Keratinocyte (primary cell): ENCODE measurements at regions not wholly inside any gene's neighbourhood (a gene's known extent, or its start where the extent isn't known, plus 50 kb on each side); places are given as distances from the start of the nearest gene placed in this dataset.
A peak's percentile ranks its signal among the peaks of the same experiment; 100 is the strongest.

ENCODE experiments used
- DNase-seq: peaks from one replicate; pipeline ENCODE4 v3.0.0-alpha.2; 2011; ENCODE audit warnings: low read depth, missing footprints, low spot score
- FAIRE-seq: peaks from 2 replicates; lab custom pipeline; 2011; peaks lifted over from hg19 to GRCh38; lab: Jason Lieb, UNC
- H2AFZ ChIP-seq: 2 replicates; pipeline ENCODE4 v1.6.0; 2012; ENCODE audit warnings: low read length, control low read depth, inconsistent platforms; ENCODE audit not compliant: control insufficient read depth
- H3K27ac ChIP-seq: 2 replicates; pipeline ENCODE4 v1.5.1; 2011; ENCODE audit warnings: low read length; ENCODE audit not compliant: control insufficient read depth, insufficient read depth
- H3K27me3 ChIP-seq: 3 replicates; pipeline ENCODE4 v1.6.0; 2011; ENCODE audit warnings: low read length; ENCODE audit not compliant: control insufficient read depth, insufficient read depth; ENCODE audit errors: extremely low read depth
- H3K36me3 ChIP-seq, 2 experiments: 2 replicates in 1 of 2; 3 replicates in 1 of 2; pipeline ENCODE4 v1.5.1; 2011; ENCODE audit warnings: low read length in 2 of 2, mild to moderate bottlenecking in 1 of 2; ENCODE audit not compliant: control insufficient read depth in 2 of 2, insufficient read depth in 2 of 2; ENCODE audit errors: extremely low read depth in 1 of 2
- H3K4me1 ChIP-seq: 3 replicates; pipeline ENCODE4 v1.5.1; 2011; ENCODE audit warnings: low read length; ENCODE audit not compliant: control insufficient read depth, insufficient read depth; ENCODE audit errors: extremely low read depth
- H3K4me2 ChIP-seq: 3 replicates; pipeline ENCODE4 v1.6.0; 2011; ENCODE audit warnings: low read depth, low read length; ENCODE audit not compliant: control insufficient read depth, insufficient read depth; ENCODE audit errors: extremely low read depth
- H3K4me3 ChIP-seq, 3 experiments: fragments of 200-600 bp in 1 of 3; sonication (generic) in 1 of 3; 2 replicates in 2 of 3; 3 replicates in 1 of 3; pipeline ENCODE4 v1.5.1; 2011 to 2016; ENCODE audit warnings: low read length in 3 of 3, mild to moderate bottlenecking in 3 of 3, control low read depth in 2 of 3, inconsistent platforms in 1 of 3, low read depth in 1 of 3, mixed read lengths in 1 of 3, mixed run types in 1 of 3, moderate library complexity in 1 of 3; ENCODE audit not compliant: control insufficient read depth in 2 of 3, insufficient read depth in 2 of 3; ENCODE audit errors: extremely low read depth in 1 of 3
- H3K79me2 ChIP-seq: 2 replicates; pipeline ENCODE4 v1.6.0; 2012; ENCODE audit warnings: low read length; ENCODE audit not compliant: control insufficient read depth, insufficient read depth
- H3K9ac ChIP-seq: 3 replicates; pipeline ENCODE4 v1.6.0; 2011; ENCODE audit warnings: low read length; ENCODE audit not compliant: control insufficient read depth, insufficient read depth; ENCODE audit errors: extremely low read depth
- H3K9me1 ChIP-seq: 3 replicates; pipeline ENCODE4 v1.6.0; 2011; ENCODE audit warnings: low read length; ENCODE audit not compliant: control insufficient read depth, insufficient read depth; ENCODE audit errors: extremely low read depth
- H3K9me3 ChIP-seq: 2 replicates; pipeline ENCODE4 v1.5.1; 2012; ENCODE audit warnings: low read depth, low read length; ENCODE audit not compliant: control insufficient read depth
- H4K20me1 ChIP-seq: 3 replicates; pipeline ENCODE4 v1.6.0; 2011; ENCODE audit warnings: low read length; ENCODE audit not compliant: control insufficient read depth, insufficient read depth; ENCODE audit errors: extremely low read depth
- CTCF ChIP-seq, 3 experiments: IDR thresholded peaks in 1 of 3; conservative IDR thresholded peaks in 1 of 3; optimal IDR thresholded peaks in 1 of 3; 2 replicates in 2 of 3; 3 replicates in 1 of 3; pipeline versions ENCODE3 to v1.5.1; 2011; ENCODE audit warnings: low read length in 3 of 3, mild to moderate bottlenecking in 3 of 3, moderate library complexity in 2 of 3, control low read depth in 1 of 3, inconsistent platforms in 1 of 3; ENCODE audit not compliant: insufficient read depth in 2 of 3; ENCODE audit errors: extremely low read depth in 1 of 3
- EZH2 ChIP-seq: IDR thresholded peaks from one replicate; pipeline ENCODE4 v1.6.1; 2012; ENCODE audit warnings: inconsistent platforms, mild to moderate bottlenecking, low read length, moderate library complexity
- dilution Hi-C: fragments of 300-500 bp; cut with MboI; formaldehyde crosslinking; loops from one replicate; pipeline ENCODE4 v1.7.0; 2020; ENCODE audit warnings: low sequenced_read_pairs; ENCODE audit not compliant: extremely low pct_ligation_motif_present

GRCh38 chr3:194277786-194278130, 73.4 kb downstream of the CPN2 start:
- H3K4me1 ChIP-seq = no peaks in the 10 kb centered on the region
- H3K79me2 ChIP-seq = no peaks in the 10 kb centered on the region
- dilution Hi-C loops = no loop called here
- H2AFZ ChIP-seq = peak overlapping the region; percentile 61
- H3K9ac ChIP-seq = no peak overlapping the region
- H3K4me2 ChIP-seq = no peak overlapping the region
- DNase-seq (no peak), FAIRE-seq (no peak)
- H3K27ac ChIP-seq = no peak overlapping the region
- H4K20me1 ChIP-seq = no peaks in the 10 kb centered on the region
- H3K9me3 ChIP-seq = no peaks in the 10 kb centered on the region
- no peaks in the 10 kb centered on the region for H3K9me1 ChIP-seq
- peaks cover 25% of the 10 kb centered on the region for H3K27me3 ChIP-seq
- TF ChIP-seq CTCF (optimal IDR thresholded peaks at IDR 0.05 in 1 of 3, IDR thresholded peaks at IDR 0.05 in 1 of 3, conservative IDR thresholded peaks at IDR 0.05 in 1 of 3; ENCODE audit: extremely low read depth in 1 of 3, insufficient read depth in 2 of 3, low read length in 3 of 3) (no peak), EZH2 (no peak)
- no peak overlapping the region for H3K4me3 ChIP-seq
- no peaks in the 10 kb centered on the region for H3K36me3 ChIP-seq

- no peak overlapping the region for H3K4me3 ChIP-seq
- H3K4me2 ChIP-seq = no peak overlapping the region
- FAIRE-seq = no peak
- H3K79me2 ChIP-seq = no peaks in the 10 kb centered on the region
- H3K27me3 ChIP-seq = peaks cover 25% of the 10 kb centered on the region
- dilution Hi-C loops = no loop called here
- no peak overlapping the region for H2AFZ ChIP-seq
- no peaks in the 10 kb centered on the region for H3K9me3 ChIP-seq
- no peaks in the 10 kb centered on the region for H4K20me1 ChIP-seq
- H3K27ac ChIP-seq = no peak overlapping the region
- DNase-seq = no peak
- no peaks in the 10 kb centered on the region for H3K9me1 ChIP-seq
- H3K36me3 ChIP-seq = no peaks in the 10 kb centered on the region
- H3K9ac ChIP-seq = no peak overlapping the region
- TF ChIP-seq CTCF (optimal IDR thresholded peaks at IDR 0.05 in 1 of 3, IDR thresholded peaks at IDR 0.05 in 1 of 3, conservative IDR thresholded peaks at IDR 0.05 in 1 of 3; ENCODE audit: extremely low read depth in 1 of 3, insufficient read depth in 2 of 3, low read length in 3 of 3) (no peak), EZH2 (no peak)
- H3K4me1 ChIP-seq = no peaks in the 10 kb centered on the region
Measured at GRCh38 chr3:194278186-194278845, 72.8 kb downstream of the CPN2 start.
